ENCODE measurements at regions not wholly inside any gene's neighbourhood (a gene's known extent, or its start where the extent isn't known, plus 50 kb on each side); places are given as distances from the start of the nearest gene placed in this dataset.

DNA sequence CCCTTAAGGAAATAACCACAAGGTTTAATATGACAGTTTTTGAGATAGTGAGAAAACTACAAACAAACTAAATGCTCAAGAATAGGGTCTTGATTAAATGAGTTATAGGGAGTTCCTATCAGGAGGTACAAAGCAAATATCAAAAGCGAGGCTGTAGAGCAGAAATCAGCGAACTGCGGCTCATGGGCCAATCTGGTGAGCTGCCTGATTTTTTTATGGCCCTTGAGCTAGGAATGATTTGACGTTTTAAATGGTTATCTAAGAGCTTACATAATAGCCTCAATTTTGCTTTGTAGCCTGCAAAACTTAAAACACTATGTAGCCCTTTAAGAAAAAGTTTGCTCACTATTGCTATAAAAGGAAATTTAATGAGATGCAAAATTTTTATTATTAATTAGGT, 62.2 kb downstream of the XCL2 start:
- TF ChIP-seq, protein P1, sequence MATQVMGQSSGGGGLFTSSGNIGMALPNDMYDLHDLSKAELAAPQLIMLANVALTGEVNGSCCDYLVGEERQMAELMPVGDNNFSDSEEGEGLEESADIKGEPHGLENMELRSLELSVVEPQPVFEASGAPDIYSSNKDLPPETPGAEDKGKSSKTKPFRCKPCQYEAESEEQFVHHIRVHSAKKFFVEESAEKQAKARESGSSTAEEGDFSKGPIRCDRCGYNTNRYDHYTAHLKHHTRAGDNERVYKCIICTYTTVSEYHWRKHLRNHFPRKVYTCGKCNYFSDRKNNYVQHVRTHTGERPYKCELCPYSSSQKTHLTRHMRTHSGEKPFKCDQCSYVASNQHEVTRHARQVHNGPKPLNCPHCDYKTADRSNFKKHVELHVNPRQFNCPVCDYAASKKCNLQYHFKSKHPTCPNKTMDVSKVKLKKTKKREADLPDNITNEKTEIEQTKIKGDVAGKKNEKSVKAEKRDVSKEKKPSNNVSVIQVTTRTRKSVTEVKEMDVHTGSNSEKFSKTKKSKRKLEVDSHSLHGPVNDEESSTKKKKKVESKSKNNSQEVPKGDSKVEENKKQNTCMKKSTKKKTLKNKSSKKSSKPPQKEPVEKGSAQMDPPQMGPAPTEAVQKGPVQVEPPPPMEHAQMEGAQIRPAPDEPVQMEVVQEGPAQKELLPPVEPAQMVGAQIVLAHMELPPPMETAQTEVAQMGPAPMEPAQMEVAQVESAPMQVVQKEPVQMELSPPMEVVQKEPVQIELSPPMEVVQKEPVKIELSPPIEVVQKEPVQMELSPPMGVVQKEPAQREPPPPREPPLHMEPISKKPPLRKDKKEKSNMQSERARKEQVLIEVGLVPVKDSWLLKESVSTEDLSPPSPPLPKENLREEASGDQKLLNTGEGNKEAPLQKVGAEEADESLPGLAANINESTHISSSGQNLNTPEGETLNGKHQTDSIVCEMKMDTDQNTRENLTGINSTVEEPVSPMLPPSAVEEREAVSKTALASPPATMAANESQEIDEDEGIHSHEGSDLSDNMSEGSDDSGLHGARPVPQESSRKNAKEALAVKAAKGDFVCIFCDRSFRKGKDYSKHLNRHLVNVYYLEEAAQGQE (IDR thresholded peaks at IDR 0.05; ENCODE audit: insufficient read depth in 1 of 2, low read depth in 2 of 2, low read length in 2 of 2): no peak
- TF ChIP-seq TAF1 (IDR thresholded peaks at IDR 0.05; ENCODE audit: borderline replicate concordance, insufficient read depth, low read length): no peak
- no peak for TF ChIP-seq POLR2AphosphoS5 (IDR thresholded peaks at IDR 0.05; ENCODE audit: low read depth, low read length)
- TF ChIP-seq SIN3A (IDR thresholded peaks at IDR 0.05; ENCODE audit: borderline replicate concordance, insufficient read depth, low read length): no peak
- no peak for TF ChIP-seq FOXP2 (optimal IDR thresholded peaks at IDR 0.05; ENCODE audit: borderline replicate concordance, extremely low read depth, extremely low read length, insufficient read depth)
